Prostate gland (tissue), 2 donors: ENCODE measurements at regions not wholly inside any gene's neighbourhood (a gene's known extent, or its start where the extent isn't known, plus 50 kb on each side); places are given as distances from the start of the nearest gene placed in this dataset.

Experiments used
- DNase-seq: peaks from one replicate; pipeline ENCODE4 v3.0.0-alpha.2; 2019; ENCODE audit warnings: low spot score
- H3K27ac ChIP-seq, 2 donors: fragments of 200-600 bp; sonication (generic); 2 replicates each; pipeline ENCODE4 v1.5.1; 2017 to 2019
- H3K27me3 ChIP-seq: fragments of 200-600 bp; sonication (generic); replicated peaks from 2 replicates; pipeline ENCODE4 v1.5.1; 2019; ENCODE audit not compliant: insufficient read depth
- H3K36me3 ChIP-seq, 2 donors: fragments of 200-600 bp; sonication (generic); 1 replicate in 1 of 2; 2 replicates in 1 of 2; pipeline versions ENCODE4 v1.5.1 to v1.8.1; 2017 to 2019
- H3K4me1 ChIP-seq: fragments of 200-600 bp; sonication (generic); replicated peaks from 2 replicates; pipeline ENCODE4 v1.5.1; 2019
- H3K4me3 ChIP-seq, 2 donors: fragments of 200-600 bp; sonication (generic); 2 replicates each; pipeline ENCODE4 v1.5.1; 2017 to 2019
- H3K9me3 ChIP-seq: fragments of 200-600 bp; sonication (generic); 2 replicates; pipeline ENCODE4 v1.5.1; 2017
- CTCF ChIP-seq, 4 experiments: fragments of 200-600 bp in 2 of 4; fragments of 450-650 bp in 2 of 4; sonication (generic) in 2 of 4; IDR thresholded peaks; 1 replicate in 3 of 4; 2 replicates in 1 of 4; pipeline ENCODE4 v1.5.1; 2016 to 2019; ENCODE audit warnings: antibody characterized with exemption in 4 of 4, mild to moderate bottlenecking in 2 of 4, moderate library complexity in 2 of 4
- POLR2A ChIP-seq: fragments of 450-650 bp; IDR thresholded peaks from one replicate; pipeline ENCODE4 v1.6.1; 2016; ENCODE audit warnings: antibody characterized with exemption, mild to moderate bottlenecking
- POLR2AphosphoS5 ChIP-seq: sonication (generic); formaldehyde crosslinking; IDR thresholded peaks from one replicate; pipeline ENCODE4 v1.6.1; 2017; ENCODE audit warnings: antibody characterized with exemption
- WGBS: methylation state at CpG from one replicate; pipeline ENCODE4 v1.1.5; 2018; 5-methylcytosine and 5-hydroxymethylcytosine counted together
- intact Hi-C: fragments of 100-400 bp; cut with DNase I; formaldehyde crosslinking; loops from one replicate; pipeline ENCODE4 v1.14.2; 2022

GRCh38 chr6:167756597-167756996, 70.1 kb upstream of the AFDN start:
- no peak overlapping the region for H3K27ac ChIP-seq
- intact Hi-C loops: no loop called here
- TF ChIP-seq POLR2AphosphoS5 (no peak), POLR2A (no peak), CTCF (IDR thresholded peaks at IDR 0.05) (no peak)
- no peaks in the 10 kb centered on the region for H3K36me3 ChIP-seq
- no peaks in the 10 kb centered on the region for H3K9me3 ChIP-seq
- no peaks in the 10 kb centered on the region for H3K27me3 ChIP-seq
- H3K4me3 ChIP-seq: no peak overlapping the region
- WGBS: 85% methylated on average over 2 of the region's 2 CpGs
- peaks cover 8% of the 10 kb centered on the region for H3K4me1 ChIP-seq
- DNase-seq: no peak

- no peaks in the 10 kb centered on the region for H3K36me3 ChIP-seq
- H3K4me3 ChIP-seq: no peak overlapping the region
- H3K4me1 ChIP-seq: peaks cover 14% of the 10 kb centered on the region
- no peak for TF ChIP-seq POLR2AphosphoS5
- no peak for TF ChIP-seq POLR2A
- no peak for TF ChIP-seq CTCF (IDR thresholded peaks at IDR 0.05)
- H3K27ac ChIP-seq: no peak overlapping the region
- no peaks in the 10 kb centered on the region for H3K9me3 ChIP-seq
- intact Hi-C loops: no loop called here
- no peak for DNase-seq
- WGBS: 94% methylated on average over 6 of the region's 6 CpGs
- no peaks in the 10 kb centered on the region for H3K27me3 ChIP-seq
Observed at GRCh38 chr6:167757249-167757648, 69.5 kb upstream of the AFDN start.

- TF ChIP-seq POLR2AphosphoS5 (no peak), POLR2A (no peak), CTCF (IDR thresholded peaks at IDR 0.05) (no peak)
- no peaks in the 10 kb centered on the region for H3K27me3 ChIP-seq
- no peak for DNase-seq
- peaks cover 14% of the 10 kb centered on the region for H3K4me1 ChIP-seq
- no peak overlapping the region for H3K4me3 ChIP-seq
- intact Hi-C loops: no loop called here
- no peaks in the 10 kb centered on the region for H3K9me3 ChIP-seq
- WGBS: 97% methylated on average over 15 of the region's 15 CpGs
- no peaks in the 10 kb centered on the region for H3K36me3 ChIP-seq
- no peak overlapping the region for H3K27ac ChIP-seq
Observed at GRCh38 chr6:167757821-167758220, 68.9 kb upstream of the AFDN start.

- Histone ChIP-seq H3K27ac (no peak overlapping the region), H3K36me3 (no peaks in the 10 kb centered on the region), H3K9me3 (no peaks in the 10 kb centered on the region), H3K4me3 (no peak overlapping the region), H3K4me1 (peaks cover 14% of the 10 kb centered on the region), H3K27me3 (no peaks in the 10 kb centered on the region)
- WGBS: 90% methylated on average over 17 of the region's 20 CpGs
- TF ChIP-seq CTCF (IDR thresholded peaks at IDR 0.05): no peak
- no peak for TF ChIP-seq POLR2A
- TF ChIP-seq POLR2AphosphoS5: no peak
- intact Hi-C loops: no loop called here
- DNase-seq: no peak
Observed at GRCh38 chr6:167758309-167759023, 68.2 kb upstream of the AFDN start.

- H3K4me3 ChIP-seq: no peak overlapping the region
- no peaks in the 10 kb centered on the region for H3K36me3 ChIP-seq
- intact Hi-C loops: no loop called here
- no peaks in the 10 kb centered on the region for H3K27me3 ChIP-seq
- no peak overlapping the region for H3K27ac ChIP-seq
- TF ChIP-seq CTCF (IDR thresholded peaks at IDR 0.05): no peak
- no peak for TF ChIP-seq POLR2AphosphoS5
- no peak for TF ChIP-seq POLR2A
- no peak for DNase-seq
- WGBS: 92% methylated on average over 8 of the region's 8 CpGs
- H3K4me1 ChIP-seq: peaks cover 14% of the 10 kb centered on the region
- H3K9me3 ChIP-seq: no peaks in the 10 kb centered on the region
Observed at GRCh38 chr6:167759206-167759605, 67.5 kb upstream of the AFDN start.
